Lower lobe of right lung (tissue), 2 donors: ENCODE measurements at regions not wholly inside any gene's neighbourhood (a gene's known extent, or its start where the extent isn't known, plus 50 kb on each side); places are given as distances from the start of the nearest gene placed in this dataset.

Experiments used
- ATAC-seq, 2 donors: fragments of 200-7000 bp; cut with Tn5 transposase; one replicate each; pipeline ENCODE4 v1.9.1; 2020 to 2022; ENCODE audit warnings: mild to moderate bottlenecking in 2 of 2, moderate library complexity in 2 of 2
- DNase-seq: peaks from one replicate; pipeline ENCODE4 v3.0.0-alpha.2; 2020
- H3K27ac ChIP-seq: fragments of 200-600 bp; one replicate; pipeline ENCODE4 v1.8.0; 2022
- H3K27me3 ChIP-seq: fragments of 200-600 bp; one replicate; pipeline ENCODE4 v1.8.0; 2022; ENCODE audit warnings: low read depth
- H3K36me3 ChIP-seq: fragments of 200-600 bp; one replicate; pipeline ENCODE4 v1.8.0; 2022; ENCODE audit warnings: mild to moderate bottlenecking
- H3K4me1 ChIP-seq: fragments of 200-600 bp; one replicate; pipeline ENCODE4 v1.8.0; 2022
- H3K4me3 ChIP-seq: fragments of 200-600 bp; one replicate; pipeline ENCODE4 v1.8.0; 2022; ENCODE audit warnings: mild to moderate bottlenecking
- H3K9me3 ChIP-seq: fragments of 200-600 bp; one replicate; pipeline ENCODE4 v1.8.0; 2022
- CTCF ChIP-seq: fragments of 200-600 bp; IDR thresholded peaks from one replicate; pipeline ENCODE4 v1.8.0; 2022; ENCODE audit warnings: antibody characterized with exemption, mild to moderate bottlenecking
- intact Hi-C: fragments of 100-400 bp; cut with DNase I; formaldehyde crosslinking; loops from one replicate; pipeline ENCODE4 v1.11.0; 2022
- donor health status: DM: no; HTN: yes; CAD: no; lungs with severe emphysema.

DNA sequence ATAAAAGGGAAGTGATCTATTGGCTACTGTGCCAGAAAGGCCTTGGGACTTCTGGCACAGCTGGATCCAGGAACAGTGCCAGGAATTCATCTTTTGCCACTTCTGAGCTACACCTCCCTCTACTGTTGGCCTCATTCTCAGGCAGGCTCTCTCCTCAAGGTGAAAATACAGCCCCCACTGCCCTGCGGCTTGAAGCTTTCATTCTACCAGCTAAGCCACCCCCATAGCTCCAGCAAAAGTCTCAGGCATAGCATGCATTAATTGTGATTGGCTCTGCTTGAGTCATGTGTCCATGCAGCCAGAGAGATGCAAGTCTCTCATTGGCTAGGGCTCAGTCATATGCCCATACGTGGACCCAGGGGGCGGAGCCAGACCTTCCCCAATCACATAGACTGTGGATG is 142.4 kb downstream of the TPRA1 start:
- Histone ChIP-seq H3K27me3 (no peaks in the 10 kb centered on the region), H3K27ac (no peak overlapping the region), H3K36me3 (no peaks in the 10 kb centered on the region), H3K4me3 (no peak overlapping the region), H3K4me1 (no peaks in the 10 kb centered on the region), H3K9me3 (no peaks in the 10 kb centered on the region)
- ATAC-seq = no peak
- intact Hi-C loops = no loop called here
- no peak for TF ChIP-seq CTCF
- DNase-seq = no peak

GRCh38 chr3:127446756-127447155 is 143.8 kb downstream of the TPRA1 start:
- intact Hi-C loops = no loop called here
- Histone ChIP-seq H3K27ac (no peak overlapping the region), H3K4me3 (no peak overlapping the region), H3K27me3 (no peaks in the 10 kb centered on the region), H3K9me3 (no peaks in the 10 kb centered on the region), H3K36me3 (no peaks in the 10 kb centered on the region), H3K4me1 (no peaks in the 10 kb centered on the region)
- TF ChIP-seq CTCF = no peak
- no peak for DNase-seq
- no peak for ATAC-seq

- no peaks in the 10 kb centered on the region for H3K9me3 ChIP-seq
- no peaks in the 10 kb centered on the region for H3K27me3 ChIP-seq
- no peak for ATAC-seq
- no peak overlapping the region for H3K27ac ChIP-seq
- H3K36me3 ChIP-seq = no peaks in the 10 kb centered on the region
- intact Hi-C loops = no loop called here
- H3K4me1 ChIP-seq = no peaks in the 10 kb centered on the region
- TF ChIP-seq CTCF = no peak
- DNase-seq = no peak
- H3K4me3 ChIP-seq = no peak overlapping the region
Measured at GRCh38 chr3:127445581-127446343, 144.8 kb downstream of the TPRA1 start.

DNA sequence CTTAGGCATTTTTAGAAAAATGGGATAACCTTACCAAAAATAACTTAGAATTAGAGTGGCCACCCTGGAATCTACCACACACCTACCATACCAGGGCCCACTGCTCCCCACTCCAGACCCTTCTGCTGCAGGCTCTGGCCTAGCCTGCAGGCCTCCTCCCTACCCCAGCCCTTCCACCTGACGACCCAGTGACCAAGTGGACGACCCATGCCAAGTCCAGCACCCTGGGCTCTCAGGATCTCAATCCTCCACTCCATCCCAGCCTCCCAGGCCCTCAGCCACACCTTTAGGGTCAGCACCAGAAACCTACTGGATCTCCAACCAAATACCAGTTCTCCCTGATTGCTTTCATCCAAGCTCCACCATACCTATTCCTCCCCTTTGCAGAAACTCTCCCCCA is 145.8 kb downstream of the TPRA1 start:
- DNase-seq = no peak
- intact Hi-C loops = no loop called here
- Histone ChIP-seq H3K4me3 (no peak overlapping the region), H3K4me1 (no peaks in the 10 kb centered on the region), H3K27me3 (no peaks in the 10 kb centered on the region), H3K9me3 (no peaks in the 10 kb centered on the region), H3K27ac (no peak overlapping the region), H3K36me3 (no peaks in the 10 kb centered on the region)
- no peak for TF ChIP-seq CTCF
- ATAC-seq = no peak

DNA sequence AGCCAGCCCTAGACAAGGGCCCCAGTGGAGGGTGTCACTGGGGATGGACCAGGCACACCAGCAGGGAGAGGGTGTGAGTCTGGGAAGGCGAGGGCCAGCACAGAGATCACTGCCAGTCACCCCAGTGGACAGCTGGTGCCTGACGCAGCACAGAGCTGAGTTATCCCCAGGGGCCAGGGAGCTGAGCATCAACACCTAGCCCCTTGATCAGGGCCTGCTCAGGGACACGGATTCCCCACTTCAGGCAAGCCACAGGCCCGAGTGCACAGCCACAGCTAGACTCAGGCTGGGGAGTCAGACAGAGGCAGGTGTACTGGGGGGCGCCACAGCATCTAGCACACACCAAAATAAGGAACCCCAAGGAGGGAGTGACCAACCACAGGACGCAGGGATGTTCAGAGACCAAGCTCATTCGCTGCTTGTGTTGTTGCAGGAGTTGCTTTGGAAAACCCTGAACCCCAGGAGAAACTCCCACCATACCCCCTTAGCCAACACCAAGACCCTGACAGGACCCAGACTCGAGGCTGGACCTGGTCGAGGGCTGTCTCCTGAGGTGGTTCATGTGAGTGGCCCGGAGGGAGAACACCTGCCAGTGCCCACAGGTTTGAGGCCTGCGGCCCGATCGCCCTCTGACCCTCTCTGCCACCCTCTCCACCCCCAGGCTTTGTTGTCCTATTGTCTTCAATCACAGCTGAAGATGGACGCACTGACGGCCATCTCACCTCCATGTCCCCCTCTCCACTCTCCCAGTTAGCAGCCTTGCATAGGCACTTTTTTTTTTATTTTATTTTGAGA is 146.8 kb downstream of the TPRA1 start:
- Histone ChIP-seq H3K27me3 (no peaks in the 10 kb centered on the region), H3K4me1 (no peaks in the 10 kb centered on the region), H3K9me3 (no peaks in the 10 kb centered on the region), H3K27ac (no peak overlapping the region), H3K4me3 (no peak overlapping the region), H3K36me3 (no peaks in the 10 kb centered on the region)
- no peak for ATAC-seq
- peak; percentile 20 for DNase-seq
- TF ChIP-seq CTCF = no peak
- intact Hi-C loops = no loop called here
